ENCODE measurements at regions not wholly inside any gene's neighbourhood (a gene's known extent, or its start where the extent isn't known, plus 50 kb on each side); places are given as distances from the start of the nearest gene placed in this dataset.

DNA sequence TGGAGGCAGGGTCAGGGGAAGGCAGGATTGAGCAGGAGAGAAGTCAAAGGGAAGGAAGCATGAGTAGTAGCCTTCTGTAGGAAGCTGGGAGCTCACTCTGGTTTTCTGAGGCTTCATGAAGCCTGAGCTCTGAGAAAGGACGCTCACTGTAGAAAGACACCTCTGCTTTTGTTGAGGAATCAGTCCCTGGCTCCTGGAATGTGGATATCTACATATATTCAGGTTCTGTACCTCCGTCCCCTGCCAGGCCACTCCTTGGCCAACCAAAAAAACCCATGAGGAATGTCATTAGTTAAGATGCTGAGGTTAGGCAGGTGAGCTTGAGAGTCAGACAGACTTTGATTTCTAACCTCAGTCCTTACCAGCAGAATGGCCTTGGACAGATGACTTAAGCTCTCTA is 283.5 kb upstream of the HABP2 start:
- FAIRE-seq, result no peak
- no peak for TF ChIP-seq PAX5 (IDR thresholded peaks at IDR 0.05; ENCODE audit: insufficient read depth, low read length, severe bottlenecking)
- TF ChIP-seq POLR2A (IDR thresholded peaks at IDR 0.05; ENCODE audit: low read depth, low read length), result no peak
- no peak for TF ChIP-seq POU2F2 (IDR thresholded peaks at IDR 0.05; ENCODE audit: low read depth, low read length)
- TF ChIP-seq TAF1 (IDR thresholded peaks at IDR 0.05; ENCODE audit: low read depth, low read length), result no peak
- no peak for TF ChIP-seq SPI1 (IDR thresholded peaks at IDR 0.05; ENCODE audit: low read depth, low read length)
- no peak for TF ChIP-seq POLR2AphosphoS5 (IDR thresholded peaks at IDR 0.05; ENCODE audit: low read depth, low read length)
- DNase-seq (ENCODE audit: insufficient read length, low spot score), result no peak

- DNase-seq (ENCODE audit: insufficient read length, low spot score) (no peak), FAIRE-seq (no peak)
- TF ChIP-seq POLR2A (IDR thresholded peaks at IDR 0.05; ENCODE audit: low read depth, low read length), result no peak
- TF ChIP-seq POU2F2 (IDR thresholded peaks at IDR 0.05; ENCODE audit: low read depth, low read length), result no peak
- TF ChIP-seq PAX5 (IDR thresholded peaks at IDR 0.05; ENCODE audit: insufficient read depth, low read length, severe bottlenecking), result no peak
- TF ChIP-seq POLR2AphosphoS5 (IDR thresholded peaks at IDR 0.05; ENCODE audit: low read depth, low read length), result no peak
- no peak for TF ChIP-seq TAF1 (IDR thresholded peaks at IDR 0.05; ENCODE audit: low read depth, low read length)
- TF ChIP-seq SPI1 (IDR thresholded peaks at IDR 0.05; ENCODE audit: low read depth, low read length), result no peak
Observed at GRCh38 chr10:113272511-113272910, 280.3 kb upstream of the HABP2 start.

DNA sequence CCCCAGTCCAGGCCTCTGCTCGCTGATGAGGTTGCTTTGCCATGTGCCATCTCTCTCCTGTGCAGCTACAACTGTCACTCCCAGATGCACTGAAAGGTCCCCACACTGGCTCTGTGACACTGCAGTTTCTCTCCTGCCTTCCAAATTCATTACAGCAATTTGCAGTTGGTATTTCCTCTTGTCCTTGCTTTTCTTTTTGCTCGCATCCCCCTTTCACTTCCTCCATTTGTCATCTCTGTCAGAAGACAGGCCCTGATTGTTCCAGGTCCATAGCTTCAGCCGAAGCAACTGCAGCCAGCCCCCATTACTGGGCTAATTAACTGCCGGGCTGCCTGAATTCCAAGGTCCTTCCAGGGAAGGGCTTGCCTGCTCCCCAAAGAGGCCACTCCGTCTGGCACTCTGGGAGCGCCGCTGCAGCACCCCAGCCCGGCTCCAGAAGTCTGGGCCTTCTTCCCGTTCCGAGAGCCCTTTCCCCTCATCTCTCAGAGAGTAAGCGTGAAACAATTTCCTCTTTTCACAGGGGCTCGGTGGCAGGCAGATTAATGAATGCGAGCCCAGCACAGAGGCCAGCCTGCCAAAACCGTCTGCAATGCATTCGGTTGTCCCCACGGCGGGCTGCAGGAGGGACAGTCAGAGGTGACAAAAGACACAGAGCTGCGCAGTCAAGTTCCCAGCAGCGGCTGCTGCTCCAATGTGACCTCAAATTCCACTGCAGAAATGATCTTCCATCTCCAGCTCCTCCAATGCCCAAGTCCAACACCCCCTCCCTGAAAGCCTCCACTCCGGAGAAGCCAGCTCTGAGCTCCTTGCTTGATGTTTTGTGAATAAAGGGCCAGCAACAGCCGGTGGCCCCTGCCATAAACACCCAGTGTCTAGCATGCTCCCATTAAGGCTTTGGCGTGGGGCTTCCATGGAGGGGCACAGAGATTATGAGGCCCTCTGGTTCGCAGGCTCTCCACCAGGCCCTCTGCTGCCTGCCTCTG is 279.4 kb upstream of the HABP2 start:
- DNase-seq (ENCODE audit: insufficient read length, low spot score) (no peak), FAIRE-seq (no peak)
- TF ChIP-seq POLR2A (IDR thresholded peaks at IDR 0.05; ENCODE audit: low read depth, low read length) (no peak), TAF1 (IDR thresholded peaks at IDR 0.05; ENCODE audit: low read depth, low read length) (no peak), SPI1 (IDR thresholded peaks at IDR 0.05; ENCODE audit: low read depth, low read length) (no peak), PAX5 (IDR thresholded peaks at IDR 0.05; ENCODE audit: insufficient read depth, low read length, severe bottlenecking) (no peak), POLR2AphosphoS5 (IDR thresholded peaks at IDR 0.05; ENCODE audit: low read depth, low read length) (no peak), POU2F2 (IDR thresholded peaks at IDR 0.05; ENCODE audit: low read depth, low read length) (no peak)

DNA sequence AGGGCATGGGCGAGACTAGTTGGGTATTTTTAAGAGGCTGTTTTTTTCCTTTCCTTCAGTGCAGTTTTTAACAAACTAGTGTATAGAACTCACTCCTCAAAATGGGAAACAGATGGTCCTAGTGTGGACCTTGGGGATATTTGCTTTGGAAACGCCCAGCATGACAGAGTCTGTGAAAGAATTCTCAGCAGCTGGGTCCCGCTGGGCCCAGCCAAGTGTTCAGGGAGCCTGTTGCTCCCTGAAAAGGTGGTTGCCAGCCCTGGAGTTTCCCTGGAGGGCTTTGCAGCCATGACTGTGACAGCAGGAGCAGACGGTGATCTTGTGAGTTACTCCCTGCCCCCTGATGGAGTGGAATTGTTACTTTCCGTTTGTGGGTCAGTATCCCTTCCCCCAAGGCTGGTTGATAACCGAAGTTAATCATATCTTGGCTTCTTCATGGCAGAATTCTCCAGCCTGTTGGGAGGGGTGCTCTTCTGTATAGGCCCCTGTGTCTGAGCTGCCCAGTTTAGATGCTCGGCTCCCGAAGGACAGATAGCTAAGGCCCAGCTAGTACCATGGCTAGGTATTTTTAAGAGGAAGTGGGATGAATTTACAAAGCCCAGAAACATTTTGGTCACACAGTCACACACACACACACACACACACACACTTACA is 278.6 kb upstream of the HABP2 start:
- TF ChIP-seq TAF1 (IDR thresholded peaks at IDR 0.05; ENCODE audit: low read depth, low read length) (no peak), POU2F2 (IDR thresholded peaks at IDR 0.05; ENCODE audit: low read depth, low read length) (no peak), POLR2A (IDR thresholded peaks at IDR 0.05; ENCODE audit: low read depth, low read length) (no peak), SPI1 (IDR thresholded peaks at IDR 0.05; ENCODE audit: low read depth, low read length) (no peak), PAX5 (IDR thresholded peaks at IDR 0.05; ENCODE audit: insufficient read depth, low read length, severe bottlenecking) (no peak), POLR2AphosphoS5 (IDR thresholded peaks at IDR 0.05; ENCODE audit: low read depth, low read length) (no peak)
- FAIRE-seq (no peak), DNase-seq (ENCODE audit: insufficient read length, low spot score) (no peak)

DNA sequence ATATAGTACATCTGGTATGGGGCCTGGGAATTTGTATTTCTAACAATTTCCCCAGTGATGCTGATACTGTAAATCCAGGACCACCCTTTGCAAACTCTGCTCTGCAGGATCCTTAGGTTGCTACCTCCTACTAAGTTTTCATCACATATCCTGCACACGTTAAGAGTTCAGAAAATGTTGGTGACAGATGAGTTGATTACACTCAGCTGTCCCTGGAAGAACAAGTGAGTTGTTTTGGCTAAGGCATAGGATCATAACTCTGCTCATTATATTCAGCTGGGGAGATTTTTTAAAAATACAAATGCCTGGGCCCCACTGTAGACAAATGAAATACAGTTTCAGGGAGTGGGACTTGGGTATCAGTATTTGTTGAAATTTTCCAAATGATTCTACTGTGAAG is 274.6 kb upstream of the HABP2 start:
- TF ChIP-seq POU2F2 (IDR thresholded peaks at IDR 0.05; ENCODE audit: low read depth, low read length), result no peak
- no peak for TF ChIP-seq TAF1 (IDR thresholded peaks at IDR 0.05; ENCODE audit: low read depth, low read length)
- no peak for TF ChIP-seq SPI1 (IDR thresholded peaks at IDR 0.05; ENCODE audit: low read depth, low read length)
- DNase-seq (ENCODE audit: insufficient read length, low spot score) (no peak), FAIRE-seq (no peak)

- no peak for FAIRE-seq
- TF ChIP-seq POLR2A (IDR thresholded peaks at IDR 0.05; ENCODE audit: low read depth, low read length) (no peak), SPI1 (IDR thresholded peaks at IDR 0.05; ENCODE audit: low read depth, low read length) (no peak), PAX5 (IDR thresholded peaks at IDR 0.05; ENCODE audit: insufficient read depth, low read length, severe bottlenecking) (no peak), POU2F2 (IDR thresholded peaks at IDR 0.05; ENCODE audit: low read depth, low read length) (no peak), TAF1 (IDR thresholded peaks at IDR 0.05; ENCODE audit: low read depth, low read length) (no peak), POLR2AphosphoS5 (IDR thresholded peaks at IDR 0.05; ENCODE audit: low read depth, low read length) (no peak)
- DNase-seq (ENCODE audit: insufficient read length, low spot score), result no peak
Observed at GRCh38 chr10:113278664-113279063, 274.2 kb upstream of the HABP2 start.

DNA sequence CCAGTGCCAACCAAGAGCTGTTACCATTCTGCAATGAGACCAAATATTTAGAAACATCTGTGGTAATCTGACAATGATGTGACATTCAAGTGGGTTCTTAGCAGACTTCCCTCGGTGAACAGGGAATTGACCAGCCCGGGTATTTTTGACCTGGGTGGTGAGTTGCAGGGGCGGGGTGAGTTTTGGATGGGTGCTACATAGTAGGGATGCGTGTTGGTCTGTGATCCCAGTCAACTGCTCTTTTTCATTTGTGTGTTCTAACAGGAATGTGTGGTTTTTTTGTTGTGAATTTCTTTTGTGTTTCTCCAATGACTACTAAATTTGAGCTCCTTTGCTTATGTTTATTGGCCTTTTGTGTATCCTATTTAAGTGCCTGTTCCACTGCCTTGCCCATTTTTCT is 273.6 kb upstream of the HABP2 start:
- FAIRE-seq (no peak), DNase-seq (ENCODE audit: insufficient read length, low spot score) (no peak)
- no peak for TF ChIP-seq TAF1 (IDR thresholded peaks at IDR 0.05; ENCODE audit: low read depth, low read length)
- TF ChIP-seq SPI1 (IDR thresholded peaks at IDR 0.05; ENCODE audit: low read depth, low read length), result no peak
- no peak for TF ChIP-seq POLR2A (IDR thresholded peaks at IDR 0.05; ENCODE audit: low read depth, low read length)
- TF ChIP-seq PAX5 (IDR thresholded peaks at IDR 0.05; ENCODE audit: insufficient read depth, low read length, severe bottlenecking), result no peak
- no peak for TF ChIP-seq POU2F2 (IDR thresholded peaks at IDR 0.05; ENCODE audit: low read depth, low read length)
- no peak for TF ChIP-seq POLR2AphosphoS5 (IDR thresholded peaks at IDR 0.05; ENCODE audit: low read depth, low read length)

GRCh38 chr10:113282564-113282963 is 270.3 kb upstream of the HABP2 start:
- TF ChIP-seq PAX5 (IDR thresholded peaks at IDR 0.05; ENCODE audit: insufficient read depth, low read length, severe bottlenecking) (no peak), POLR2AphosphoS5 (IDR thresholded peaks at IDR 0.05; ENCODE audit: low read depth, low read length) (no peak), POLR2A (IDR thresholded peaks at IDR 0.05; ENCODE audit: low read depth, low read length) (no peak), POU2F2 (IDR thresholded peaks at IDR 0.05; ENCODE audit: low read depth, low read length) (no peak), TAF1 (IDR thresholded peaks at IDR 0.05; ENCODE audit: low read depth, low read length) (no peak), SPI1 (IDR thresholded peaks at IDR 0.05; ENCODE audit: low read depth, low read length) (no peak)
- no peak for FAIRE-seq
- DNase-seq (ENCODE audit: insufficient read length, low spot score), result no peak

- DNase-seq (ENCODE audit: insufficient read length, low spot score) (no peak), FAIRE-seq (no peak)
- no peak for TF ChIP-seq POLR2AphosphoS5 (IDR thresholded peaks at IDR 0.05; ENCODE audit: low read depth, low read length)
- no peak for TF ChIP-seq TAF1 (IDR thresholded peaks at IDR 0.05; ENCODE audit: low read depth, low read length)
- TF ChIP-seq PAX5 (IDR thresholded peaks at IDR 0.05; ENCODE audit: insufficient read depth, low read length, severe bottlenecking), result no peak
Observed at GRCh38 chr10:113283189-113283588, 269.7 kb upstream of the HABP2 start.

Data from GM12891 (cell line).